B cell (primary cell): ENCODE measurements at regions not wholly inside any gene's neighbourhood (a gene's known extent, or its start where the extent isn't known, plus 50 kb on each side); places are given as distances from the start of the nearest gene placed in this dataset.

Source experiments
- EZH2 ChIP-seq: IDR thresholded peaks from 2 replicates; pipeline ENCODE4 v1.6.1; 2012; ENCODE audit warnings: borderline replicate concordance, low read depth, mild to moderate bottlenecking, moderate library complexity, low read length; ENCODE audit not compliant: insufficient read depth, poor library complexity, severe bottlenecking
- TF ChIP-seq, protein P1 (sequence below): fragments of 200-600 bp; IDR thresholded peaks from one replicate; pipeline ENCODE4 v1.8.0; 2022; ENCODE audit warnings: antibody characterized with exemption, mild to moderate bottlenecking

DNA sequence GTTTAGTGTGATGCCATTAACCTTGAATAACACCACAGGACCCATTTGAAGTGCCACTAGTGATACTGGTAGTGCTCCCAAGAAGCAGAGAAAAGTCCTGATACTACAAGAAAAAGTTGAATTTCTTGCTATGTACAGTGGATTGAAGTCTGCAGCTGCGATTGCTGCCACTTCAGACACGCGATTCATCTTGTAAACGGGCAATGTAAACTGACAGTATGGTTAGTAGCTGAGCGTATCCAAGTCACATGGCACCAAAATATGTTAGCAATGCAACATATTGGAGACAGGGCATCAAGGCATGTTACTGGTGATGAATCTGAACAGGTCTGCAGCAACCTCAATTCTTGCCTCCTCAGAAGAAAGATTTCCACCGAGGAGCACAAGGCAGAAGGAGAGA, 238.9 kb downstream of the HS3ST3B1 start:
- TF ChIP-seq, protein P1, sequence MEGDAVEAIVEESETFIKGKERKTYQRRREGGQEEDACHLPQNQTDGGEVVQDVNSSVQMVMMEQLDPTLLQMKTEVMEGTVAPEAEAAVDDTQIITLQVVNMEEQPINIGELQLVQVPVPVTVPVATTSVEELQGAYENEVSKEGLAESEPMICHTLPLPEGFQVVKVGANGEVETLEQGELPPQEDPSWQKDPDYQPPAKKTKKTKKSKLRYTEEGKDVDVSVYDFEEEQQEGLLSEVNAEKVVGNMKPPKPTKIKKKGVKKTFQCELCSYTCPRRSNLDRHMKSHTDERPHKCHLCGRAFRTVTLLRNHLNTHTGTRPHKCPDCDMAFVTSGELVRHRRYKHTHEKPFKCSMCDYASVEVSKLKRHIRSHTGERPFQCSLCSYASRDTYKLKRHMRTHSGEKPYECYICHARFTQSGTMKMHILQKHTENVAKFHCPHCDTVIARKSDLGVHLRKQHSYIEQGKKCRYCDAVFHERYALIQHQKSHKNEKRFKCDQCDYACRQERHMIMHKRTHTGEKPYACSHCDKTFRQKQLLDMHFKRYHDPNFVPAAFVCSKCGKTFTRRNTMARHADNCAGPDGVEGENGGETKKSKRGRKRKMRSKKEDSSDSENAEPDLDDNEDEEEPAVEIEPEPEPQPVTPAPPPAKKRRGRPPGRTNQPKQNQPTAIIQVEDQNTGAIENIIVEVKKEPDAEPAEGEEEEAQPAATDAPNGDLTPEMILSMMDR, result no peak
- no peak for TF ChIP-seq EZH2
